Liver (tissue), 8 donors: ENCODE measurements at regions not wholly inside any gene's neighbourhood (a gene's known extent, or its start where the extent isn't known, plus 50 kb on each side); places are given as distances from the start of the nearest gene placed in this dataset.

Experiments
- DNase-seq: peaks from one replicate; pipeline ENCODE4 v3.0.0-alpha.2; 2017; ENCODE audit warnings: low spot score
- H3K27ac ChIP-seq, 2 donors: one replicate each; pipeline ENCODE4 v1.7.0; 2013; ENCODE audit warnings: inconsistent platforms in 2 of 2, low read length in 2 of 2, control low read depth in 1 of 2, low read depth in 1 of 2, mild to moderate bottlenecking in 1 of 2
- H3K27me3 ChIP-seq, 4 donors: one replicate each; pipeline versions ENCODE4 v1.6.1 to v1.7.0; 2013; ENCODE audit warnings: low read length in 3 of 4, inconsistent platforms in 1 of 4, mild to moderate bottlenecking in 1 of 4, moderate library complexity in 1 of 4; ENCODE audit not compliant: control insufficient read depth in 4 of 4, insufficient read depth in 4 of 4
- H3K36me3 ChIP-seq, 4 donors: one replicate each; pipeline versions ENCODE4 v1.6.1 to v1.7.0; 2013; ENCODE audit warnings: low read length in 3 of 4, mild to moderate bottlenecking in 3 of 4, low read depth in 1 of 4, moderate library complexity in 1 of 4; ENCODE audit not compliant: control insufficient read depth in 4 of 4, insufficient read depth in 3 of 4
- H3K4me1 ChIP-seq, 4 donors: one replicate each; pipeline versions ENCODE4 v1.6.1 to v1.7.0; 2013; ENCODE audit warnings: low read length in 3 of 4, mild to moderate bottlenecking in 3 of 4, moderate library complexity in 1 of 4; ENCODE audit not compliant: control insufficient read depth in 4 of 4, insufficient read depth in 4 of 4
- H3K4me3 ChIP-seq, 3 donors: one replicate each; pipeline versions ENCODE4 v1.6.1 to v1.7.0; 2013; ENCODE audit warnings: low read length in 3 of 3, control low read depth in 1 of 3, low read depth in 1 of 3, mild to moderate bottlenecking in 1 of 3
- H3K9ac ChIP-seq, 2 donors: one replicate each; pipeline ENCODE4 v1.7.0; 2013; ENCODE audit warnings: low read length in 2 of 2, mild to moderate bottlenecking in 2 of 2, moderate library complexity in 2 of 2, control low read depth in 1 of 2, low read depth in 1 of 2
- H3K9me3 ChIP-seq, 4 donors: one replicate each; pipeline versions ENCODE4 v1.6.1 to v1.7.0; 2013; ENCODE audit warnings: low read length in 3 of 4; ENCODE audit not compliant: control insufficient read depth in 4 of 4
- CTCF ChIP-seq: fragments of 150-350 bp; IDR thresholded peaks from 2 replicates; pipeline ENCODE4 v1.5.1; 2017; ENCODE audit warnings: improper control_type of control experiment, low read depth, low read length; ENCODE audit not compliant: missing input control
- EGR1 ChIP-seq, 2 donors: IDR thresholded peaks; 2 replicates each; pipeline ENCODE4 v1.6.1; 2016 to 2018; ENCODE audit warnings: antibody characterized with exemption in 2 of 2, low read depth in 2 of 2
- FOXA1 ChIP-seq: IDR thresholded peaks from 2 replicates; pipeline ENCODE4 v1.6.1; 2016; ENCODE audit warnings: antibody characterized with exemption
- GABPA ChIP-seq, 2 donors: IDR thresholded peaks in 1 of 2; conservative IDR thresholded peaks in 1 of 2; 2 replicates each; pipeline ENCODE4 v1.6.1; 2016; ENCODE audit warnings: antibody characterized with exemption in 2 of 2, mild to moderate bottlenecking in 1 of 2, moderate library complexity in 1 of 2
- HNF4A ChIP-seq, 2 donors: conservative IDR thresholded peaks; 2 replicates each; pipeline ENCODE4 v1.6.1; 2016; ENCODE audit warnings: antibody characterized with exemption in 2 of 2, mild to moderate bottlenecking in 2 of 2
- HNF4G ChIP-seq: IDR thresholded peaks from 2 replicates; pipeline ENCODE4 v1.6.1; 2016; ENCODE audit warnings: antibody characterized with exemption
- JUND ChIP-seq, 2 donors: IDR thresholded peaks; 2 replicates each; pipeline ENCODE4 v1.6.1; 2016; ENCODE audit warnings: antibody characterized with exemption in 2 of 2
- MAX ChIP-seq: IDR thresholded peaks from 2 replicates; pipeline ENCODE4 v1.6.1; 2016; ENCODE audit warnings: antibody characterized with exemption
- RAD21 ChIP-seq, 2 donors: IDR thresholded peaks; 2 replicates each; pipeline ENCODE4 v1.6.1; 2016; ENCODE audit warnings: antibody characterized with exemption in 2 of 2, mild to moderate bottlenecking in 2 of 2
- REST ChIP-seq: IDR thresholded peaks from 2 replicates; pipeline ENCODE4 v1.6.1; 2016; ENCODE audit warnings: antibody characterized with exemption, mild to moderate bottlenecking
- RXRA ChIP-seq, 2 donors: IDR thresholded peaks; 2 replicates each; pipeline ENCODE4 v1.6.1; 2017 to 2018; ENCODE audit warnings: antibody characterized with exemption in 2 of 2, mild to moderate bottlenecking in 1 of 2
- SP1 ChIP-seq: IDR thresholded peaks from 2 replicates; pipeline ENCODE4 v1.6.1; 2018; ENCODE audit warnings: antibody characterized with exemption, mild to moderate bottlenecking
- TAF1 ChIP-seq: conservative IDR thresholded peaks from 2 replicates; pipeline ENCODE4 v1.6.1; 2016; ENCODE audit warnings: antibody characterized with exemption, mild to moderate bottlenecking
- WGBS: extraction: QIAGEN DNeasy Blood & Tissue Kit; methylation state at CpG from one replicate; pipeline ENCODE4 v1.1.7; 2013; 5-methylcytosine and 5-hydroxymethylcytosine counted together
- donor health status: healthy.
- donor health status: healthy.
- donor health status: healthy.
- donor health status: healthy.
- donor health status: healthy.

- Histone ChIP-seq H3K4me1 (no peaks in the 10 kb centered on the region), H3K36me3 (no peaks in the 10 kb centered on the region), H3K27me3 (no peaks in the 10 kb centered on the region), H3K9me3 (no peaks in the 10 kb centered on the region), H3K9ac (no peak overlapping the region), H3K27ac (no peak overlapping the region), H3K4me3 (no peak overlapping the region)
- 76% methylated on average over 2 of the region's 2 CpGs for WGBS
- no peak for DNase-seq
- no peak for TF ChIP-seq TAF1
- TF ChIP-seq JUND (IDR thresholded peaks at IDR 0.05), result no peak
- TF ChIP-seq GABPA (IDR thresholded peaks at IDR 0.05 in 1 of 2, conservative IDR thresholded peaks at IDR 0.05 in 1 of 2), result no peak
- no peak for TF ChIP-seq REST
- no peak for TF ChIP-seq EGR1 (IDR thresholded peaks at IDR 0.05; ENCODE audit: low read depth in 2 of 2)
- TF ChIP-seq RAD21 (IDR thresholded peaks at IDR 0.05), result no peak
Measured at GRCh38 chr4:32374206-32374605, 1654.0 kb downstream of the PCDH7 start.

- Histone ChIP-seq H3K4me1 (no peaks in the 10 kb centered on the region), H3K4me3 (no peak overlapping the region), H3K27me3 (no peaks in the 10 kb centered on the region), H3K27ac (no peak overlapping the region), H3K9me3 (no peaks in the 10 kb centered on the region), H3K36me3 (no peaks in the 10 kb centered on the region), H3K9ac (no peak overlapping the region)
- no peak for DNase-seq
- WGBS, result 49% methylated on average over 3 of the region's 3 CpGs
- no peak for TF ChIP-seq RXRA (IDR thresholded peaks at IDR 0.05)
- TF ChIP-seq RAD21 (IDR thresholded peaks at IDR 0.05), result no peak
- no peak for TF ChIP-seq TAF1
- no peak for TF ChIP-seq MAX
- TF ChIP-seq FOXA1, result no peak
- no peak for TF ChIP-seq HNF4G
- TF ChIP-seq SP1, result no peak
- no peak for TF ChIP-seq HNF4A (conservative IDR thresholded peaks at IDR 0.05)
- TF ChIP-seq REST, result no peak
- TF ChIP-seq CTCF, result no peak
- no peak for TF ChIP-seq EGR1 (IDR thresholded peaks at IDR 0.05; ENCODE audit: low read depth in 2 of 2)
Measured at GRCh38 chr4:32393806-32394205, 1673.6 kb downstream of the PCDH7 start.
